HepG2 (cell line): ENCODE measurements at regions not wholly inside any gene's neighbourhood (a gene's known extent, or its start where the extent isn't known, plus 50 kb on each side); places are given as distances from the start of the nearest gene placed in this dataset.

Experiments
- CEBPB ChIP-seq: IDR thresholded peaks from 2 replicates; pipeline ENCODE4 v1.6.1; 2011; ENCODE audit warnings: low read depth, low read length, improper control_type of control experiment, borderline replicate concordance
- CEBPZ ChIP-seq: IDR thresholded peaks from 2 replicates; pipeline ENCODE4 v1.6.1; 2012; ENCODE audit warnings: low read length, improper control_type of control experiment
- CSRNP1 ChIP-seq: sonication (generic); formaldehyde crosslinking; IDR thresholded peaks from 2 replicates; pipeline ENCODE4 v1.8.1; 2023; ENCODE audit warnings: mild to moderate bottlenecking, missing genetic modification reagents
- CTCF ChIP-seq: sonication (generic); formaldehyde crosslinking; IDR thresholded peaks from 2 replicates; pipeline ENCODE4 v1.5.0; 2020; ENCODE audit warnings: mild to moderate bottlenecking, missing genetic modification reagents, moderate library complexity
- FOXA1 ChIP-seq, 2 experiments: fragments of 450-650 bp in 1 of 2; sonication (generic) in 1 of 2; formaldehyde crosslinking in 1 of 2; IDR thresholded peaks; 2 replicates each; pipeline versions ENCODE4 v1.4.0 to v1.6.1; 2016 to 2020; ENCODE audit warnings: missing genetic modification reagents in 1 of 2
- GABPA ChIP-seq, 2 experiments: IDR thresholded peaks; 2 replicates each; pipeline ENCODE4 v1.6.1; 2011 to 2016; ENCODE audit warnings: low read depth in 2 of 2, low read length in 1 of 2, missing biosample characterization in 1 of 2, missing genetic modification characterization in 1 of 2
- SP1 ChIP-seq, 2 experiments: fragments of 450-650 bp in 1 of 2; sonication (generic) in 1 of 2; formaldehyde crosslinking in 1 of 2; IDR thresholded peaks; 2 replicates each; pipeline versions ENCODE4 v1.4.0 to v1.6.1; 2016 to 2020; ENCODE audit warnings: missing genetic modification reagents in 1 of 2
- SRF ChIP-seq: IDR thresholded peaks from 2 replicates; pipeline ENCODE4 v1.6.1; 2011; ENCODE audit warnings: mild to moderate bottlenecking, low read depth, low read length, moderate library complexity
- SRSF9 ChIP-seq: fragments of 200-400 bp; formaldehyde crosslinking; IDR thresholded peaks from 2 replicates; pipeline ENCODE4 v1.6.1; 2018; ENCODE audit warnings: borderline replicate concordance, mild to moderate bottlenecking, low read depth, low read length; ENCODE audit not compliant: insufficient read depth, poor library complexity, severe bottlenecking
- ZNF639 ChIP-seq: conservative IDR thresholded peaks from 2 replicates; pipeline ENCODE4 v1.6.1; 2018; ENCODE audit warnings: missing genetic modification reagents
- TF ChIP-seq, protein P1 (sequence below): sonication (generic); formaldehyde crosslinking; conservative IDR thresholded peaks from 2 replicates; pipeline ENCODE4 v1.4.0; 2020; ENCODE audit warnings: missing genetic modification reagents
- TF ChIP-seq, protein P2 (sequence below): sonication (generic); formaldehyde crosslinking; IDR thresholded peaks from 2 replicates; pipeline ENCODE4 v1.8.0; 2022; ENCODE audit warnings: mild to moderate bottlenecking, missing genetic modification reagents; ENCODE audit not compliant: insufficient replicate concordance
- TF ChIP-seq, protein P3 (sequence below): sonication (generic); formaldehyde crosslinking; IDR thresholded peaks from 2 replicates; pipeline ENCODE4 v1.4.0; 2020; ENCODE audit warnings: missing genetic modification reagents

DNA sequence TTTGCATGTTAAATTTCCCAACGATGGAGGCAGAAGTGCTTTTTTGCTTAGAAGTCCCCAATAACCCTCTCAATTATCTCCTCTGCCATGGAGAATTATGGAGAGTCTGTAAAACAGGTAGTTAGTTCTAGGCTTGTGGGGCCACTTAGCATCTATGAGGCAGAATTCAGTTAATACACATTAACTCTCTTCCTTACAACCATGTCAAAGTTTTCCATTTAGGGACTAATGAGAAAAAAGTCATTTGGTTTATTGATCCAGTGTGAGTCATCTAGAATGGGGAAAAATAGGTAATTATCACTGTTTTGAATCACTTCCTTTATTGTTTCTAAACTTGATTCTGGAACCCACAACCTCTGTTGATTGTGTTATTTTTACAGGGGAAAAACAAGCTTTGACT is 229.1 kb upstream of the COX10 start:
- TF ChIP-seq, protein P1, sequence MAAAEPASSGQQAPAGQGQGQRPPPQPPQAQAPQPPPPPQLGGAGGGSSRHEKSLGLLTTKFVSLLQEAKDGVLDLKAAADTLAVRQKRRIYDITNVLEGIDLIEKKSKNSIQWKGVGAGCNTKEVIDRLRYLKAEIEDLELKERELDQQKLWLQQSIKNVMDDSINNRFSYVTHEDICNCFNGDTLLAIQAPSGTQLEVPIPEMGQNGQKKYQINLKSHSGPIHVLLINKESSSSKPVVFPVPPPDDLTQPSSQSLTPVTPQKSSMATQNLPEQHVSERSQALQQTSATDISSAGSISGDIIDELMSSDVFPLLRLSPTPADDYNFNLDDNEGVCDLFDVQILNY (CRISPR knock-in tag): no peak
- TF ChIP-seq CSRNP1 (CRISPR knock-in tag): no peak
- no peak for TF ChIP-seq SRF
- no peak for TF ChIP-seq CTCF (CRISPR knock-in tag)
- TF ChIP-seq CEBPZ: no peak
- no peak for TF ChIP-seq SRSF9
- TF ChIP-seq, protein P2, sequence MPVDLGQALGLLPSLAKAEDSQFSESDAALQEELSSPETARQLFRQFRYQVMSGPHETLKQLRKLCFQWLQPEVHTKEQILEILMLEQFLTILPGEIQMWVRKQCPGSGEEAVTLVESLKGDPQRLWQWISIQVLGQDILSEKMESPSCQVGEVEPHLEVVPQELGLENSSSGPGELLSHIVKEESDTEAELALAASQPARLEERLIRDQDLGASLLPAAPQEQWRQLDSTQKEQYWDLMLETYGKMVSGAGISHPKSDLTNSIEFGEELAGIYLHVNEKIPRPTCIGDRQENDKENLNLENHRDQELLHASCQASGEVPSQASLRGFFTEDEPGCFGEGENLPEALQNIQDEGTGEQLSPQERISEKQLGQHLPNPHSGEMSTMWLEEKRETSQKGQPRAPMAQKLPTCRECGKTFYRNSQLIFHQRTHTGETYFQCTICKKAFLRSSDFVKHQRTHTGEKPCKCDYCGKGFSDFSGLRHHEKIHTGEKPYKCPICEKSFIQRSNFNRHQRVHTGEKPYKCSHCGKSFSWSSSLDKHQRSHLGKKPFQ (CRISPR knock-in tag): no peak
- TF ChIP-seq, protein P3, sequence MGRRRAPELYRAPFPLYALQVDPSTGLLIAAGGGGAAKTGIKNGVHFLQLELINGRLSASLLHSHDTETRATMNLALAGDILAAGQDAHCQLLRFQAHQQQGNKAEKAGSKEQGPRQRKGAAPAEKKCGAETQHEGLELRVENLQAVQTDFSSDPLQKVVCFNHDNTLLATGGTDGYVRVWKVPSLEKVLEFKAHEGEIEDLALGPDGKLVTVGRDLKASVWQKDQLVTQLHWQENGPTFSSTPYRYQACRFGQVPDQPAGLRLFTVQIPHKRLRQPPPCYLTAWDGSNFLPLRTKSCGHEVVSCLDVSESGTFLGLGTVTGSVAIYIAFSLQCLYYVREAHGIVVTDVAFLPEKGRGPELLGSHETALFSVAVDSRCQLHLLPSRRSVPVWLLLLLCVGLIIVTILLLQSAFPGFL (CRISPR knock-in tag): no peak
- no peak for TF ChIP-seq ZNF639 (CRISPR knock-in tag)
- no peak for TF ChIP-seq SP1 (IDR thresholded peaks at IDR 0.05)
- no peak for TF ChIP-seq SP1 (CRISPR knock-in tag; IDR thresholded peaks at IDR 0.05)
- no peak for TF ChIP-seq GABPA (IDR thresholded peaks at IDR 0.05; ENCODE audit: low read depth, low read length)
- TF ChIP-seq GABPA (CRISPR knock-in tag; IDR thresholded peaks at IDR 0.05; ENCODE audit: low read depth): no peak
- TF ChIP-seq CEBPB: no peak
- TF ChIP-seq FOXA1 (IDR thresholded peaks at IDR 0.05): no peak
- TF ChIP-seq FOXA1 (CRISPR knock-in tag; IDR thresholded peaks at IDR 0.05): no peak
